ENCODE measurements at regions not wholly inside any gene's neighbourhood (a gene's known extent, or its start where the extent isn't known, plus 50 kb on each side); places are given as distances from the start of the nearest gene placed in this dataset.

- TF ChIP-seq SMC3 (IDR thresholded peaks at IDR 0.05; ENCODE audit: low read depth, low read length) = no peak
- TF ChIP-seq REST (IDR thresholded peaks at IDR 0.05; ENCODE audit: low read depth, low read length) = no peak
- no peak for TF ChIP-seq EZH2phosphoT487 (IDR thresholded peaks at IDR 0.05; ENCODE audit: borderline replicate concordance, low read depth)
- TF ChIP-seq SIN3A (IDR thresholded peaks at IDR 0.05; ENCODE audit: borderline replicate concordance, low read depth, low read length) = no peak
- no peak for TF ChIP-seq RAD21 (IDR thresholded peaks at IDR 0.05; ENCODE audit: low read length)
- no peak for TF ChIP-seq TEAD4 (IDR thresholded peaks at IDR 0.05; ENCODE audit: borderline replicate concordance, insufficient read depth)
- TF ChIP-seq EP300 (IDR thresholded peaks at IDR 0.05; ENCODE audit: borderline replicate concordance in 1 of 2, low read depth in 1 of 2, low read length in 1 of 2) = no peak
- TF ChIP-seq CTCF (IDR thresholded peaks at IDR 0.05) = no peak
- TF ChIP-seq, protein P1, sequence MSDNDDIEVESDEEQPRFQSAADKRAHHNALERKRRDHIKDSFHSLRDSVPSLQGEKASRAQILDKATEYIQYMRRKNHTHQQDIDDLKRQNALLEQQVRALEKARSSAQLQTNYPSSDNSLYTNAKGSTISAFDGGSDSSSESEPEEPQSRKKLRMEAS (IDR thresholded peaks at IDR 0.05; ENCODE audit: low read depth) = no peak
- no peak for TF ChIP-seq YY1 (IDR thresholded peaks at IDR 0.05; ENCODE audit: low read depth)
- TF ChIP-seq MXI1 (IDR thresholded peaks at IDR 0.05; ENCODE audit: low read depth, low read length) = no peak
- TF ChIP-seq TAF1 (IDR thresholded peaks at IDR 0.05; ENCODE audit: borderline replicate concordance, low read depth, low read length) = no peak
- TF ChIP-seq USF1 (IDR thresholded peaks at IDR 0.05; ENCODE audit: borderline replicate concordance, low read depth) = no peak
- TF ChIP-seq CHD2 (IDR thresholded peaks at IDR 0.05; ENCODE audit: low read length, partially characterized antibody) = no peak
Measured at GRCh38 chr10:25101461-25102146, 73.2 kb upstream of the GPR158 start.

Data from SK-N-SH (cell line).